B cell (primary cell): ENCODE measurements at regions not wholly inside any gene's neighbourhood (a gene's known extent, or its start where the extent isn't known, plus 50 kb on each side); places are given as distances from the start of the nearest gene placed in this dataset.

Experiments used
- ATAC-seq: fragments of 200-7000 bp; cut with Tn5 transposase; one replicate; pipeline ENCODE4 v1.10.0; 2021; ENCODE audit warnings: low read depth, mild to moderate bottlenecking, moderate number of reproducible peaks, moderate library complexity
- CTCF ChIA-PET: fragments of 350-600 bp; sonication (Branson Sonifier 250); formaldehyde crosslinking; loops from one replicate; lab custom pipeline; 2021; ENCODE audit warnings: antibody characterized with exemption, inconsistent platforms; lab: Charles Lee
- POLR2A ChIA-PET: fragments of 350-600 bp; sonication (Branson Sonifier 250); formaldehyde crosslinking; loops from one replicate; lab custom pipeline; 2021; ENCODE audit warnings: antibody characterized with exemption; lab: Charles Lee
- DNase-seq: peaks from one replicate; pipeline ENCODE4 v3.0.0; 2013
- H2AFZ ChIP-seq: 2 replicates; pipeline ENCODE4 v1.6.1; 2012; ENCODE audit warnings: mild to moderate bottlenecking, low read depth, low read length; ENCODE audit not compliant: insufficient read depth, poor library complexity, severe bottlenecking
- H3K27ac ChIP-seq, 2 donors: 1 replicate in 1 of 2; 2 replicates in 1 of 2; pipeline ENCODE4 v1.5.1; 2012 to 2013; ENCODE audit warnings: low read length in 2 of 2, mild to moderate bottlenecking in 2 of 2, moderate library complexity in 1 of 2
- H3K27me3 ChIP-seq, 4 experiments: fragments of 200-600 bp in 1 of 4; sonication (generic) in 1 of 4; replicated peaks in 1 of 4; 1 replicate in 2 of 4; 2 replicates in 2 of 4; pipeline versions ENCODE4 v1.6.1 to v1.7.0; 2013 to 2016; ENCODE audit warnings: low read length in 3 of 4, mild to moderate bottlenecking in 2 of 4, mixed read lengths in 1 of 4, moderate library complexity in 1 of 4; ENCODE audit not compliant: insufficient read depth in 4 of 4, control insufficient read depth in 3 of 4; ENCODE audit errors: control extremely low read depth in 1 of 4
- H3K36me3 ChIP-seq, 2 experiments: replicated peaks in 1 of 2; 1 replicate in 1 of 2; 2 replicates in 1 of 2; pipeline versions ENCODE4 v1.6.1 to v1.7.1; 2013; ENCODE audit warnings: low read length in 1 of 2; ENCODE audit not compliant: insufficient read depth in 2 of 2, control insufficient read depth in 1 of 2; ENCODE audit errors: control extremely low read depth in 1 of 2, extremely low read depth in 1 of 2
- H3K4me1 ChIP-seq, 2 donors: fragments of 200-600 bp in 1 of 2; sonication (generic) in 1 of 2; 1 replicate in 1 of 2; 2 replicates in 1 of 2; pipeline versions ENCODE4 v1.5.1 to v1.6.1; 2013 to 2017; ENCODE audit warnings: low read length in 2 of 2; ENCODE audit not compliant: control insufficient read depth in 2 of 2, insufficient read depth in 2 of 2
- H3K4me2 ChIP-seq: replicated peaks from 2 replicates; pipeline ENCODE3; 2012; ENCODE audit warnings: mild to moderate bottlenecking, low read depth, low read length; ENCODE audit not compliant: poor library complexity, severe bottlenecking
- H3K4me3 ChIP-seq, 5 experiments: fragments of 200-600 bp in 1 of 5; sonication (generic) in 1 of 5; 1 replicate in 3 of 5; 2 replicates in 2 of 5; pipeline versions ENCODE4 v1.5.1 to v1.7.0; 2011 to 2016; ENCODE audit warnings: low read length in 4 of 5, mild to moderate bottlenecking in 4 of 5, low read depth in 2 of 5, control low read depth in 1 of 5, moderate library complexity in 1 of 5; ENCODE audit not compliant: insufficient read depth in 1 of 5; ENCODE audit errors: control extremely low read depth in 1 of 5, extremely low read depth in 1 of 5
- H3K79me2 ChIP-seq: fragments of 200-600 bp; sonication (generic); one replicate; pipeline ENCODE4 v1.6.0; 2016; ENCODE audit warnings: low read length; ENCODE audit not compliant: control insufficient read depth, insufficient read depth
- H3K9ac ChIP-seq: fragments of 200-600 bp; sonication (generic); 2 replicates; pipeline ENCODE4 v1.6.1; 2017; ENCODE audit warnings: mild to moderate bottlenecking, low read length, moderate library complexity
- H3K9me3 ChIP-seq, 3 donors: one replicate each; pipeline versions ENCODE4 v1.6.1 to v1.7.1; 2013; ENCODE audit warnings: low read length in 2 of 3; ENCODE audit not compliant: control insufficient read depth in 2 of 3, insufficient read depth in 1 of 3; ENCODE audit errors: control extremely low read depth in 1 of 3
- H4K20me1 ChIP-seq: 2 replicates; pipeline ENCODE4 v1.6.0; 2012; ENCODE audit warnings: mild to moderate bottlenecking, low read length; ENCODE audit not compliant: insufficient read depth, control insufficient read depth, poor library complexity, severe bottlenecking
- H3K27ac Mint-ChIP-seq: one replicate; pipeline ENCODE4 v1.8.0; 2021; ENCODE audit warnings: mixed read lengths
- H3K27me3 Mint-ChIP-seq: one replicate; pipeline ENCODE4 v1.8.0; 2021; ENCODE audit warnings: mixed read lengths
- H3K4me1 Mint-ChIP-seq: one replicate; pipeline ENCODE4 v1.8.0; 2021; ENCODE audit warnings: mixed read lengths
- H3K4me3 Mint-ChIP-seq: one replicate; pipeline ENCODE4 v1.8.0; 2021; ENCODE audit warnings: mixed read lengths
- H3K9me3 Mint-ChIP-seq: one replicate; pipeline ENCODE4 v1.8.0; 2022; ENCODE audit warnings: mixed read lengths; ENCODE audit not compliant: insufficient read depth
- EZH2 ChIP-seq: IDR thresholded peaks from 2 replicates; pipeline ENCODE4 v1.6.1; 2012; ENCODE audit warnings: borderline replicate concordance, low read depth, mild to moderate bottlenecking, moderate library complexity, low read length; ENCODE audit not compliant: insufficient read depth, poor library complexity, severe bottlenecking
- WGBS: methylation state at CpG from one replicate; pipeline ENCODE4 v1.1.5; 2013; ENCODE audit warnings: missing lambda C conversion rate; ENCODE audit not compliant: insufficient coverage; 5-methylcytosine and 5-hydroxymethylcytosine counted together
- intact Hi-C: fragments of 100-400 bp; cut with micrococcal nuclease; formaldehyde crosslinking; loops from one replicate; pipeline ENCODE4 v1.10.0; 2022
- TF ChIP-seq, protein P1 (sequence below): fragments of 200-600 bp; IDR thresholded peaks from one replicate; pipeline ENCODE4 v1.8.0; 2022; ENCODE audit warnings: antibody characterized with exemption, mild to moderate bottlenecking

DNA sequence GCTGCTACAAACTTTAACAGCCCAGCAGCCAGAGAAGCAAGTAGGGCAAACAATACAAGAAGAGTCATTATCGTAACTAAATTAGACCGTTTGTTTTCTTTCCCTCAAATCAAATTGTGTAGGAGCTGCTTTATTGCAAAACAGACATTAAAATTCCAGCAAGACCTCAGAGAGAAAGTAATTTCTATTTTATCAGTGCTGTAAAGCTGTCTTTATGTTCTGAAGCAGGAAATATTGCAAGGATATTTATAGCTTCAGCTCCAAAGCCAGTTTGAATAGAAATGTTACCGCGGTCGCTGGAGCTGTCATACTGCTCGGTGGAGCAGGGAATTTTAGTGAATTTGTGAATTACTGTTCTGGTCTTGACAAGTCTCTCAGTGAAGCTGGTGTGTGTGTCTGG, 503.8 kb upstream of the PLXNA2 start:
- intact Hi-C loops = no loop called here

DNA sequence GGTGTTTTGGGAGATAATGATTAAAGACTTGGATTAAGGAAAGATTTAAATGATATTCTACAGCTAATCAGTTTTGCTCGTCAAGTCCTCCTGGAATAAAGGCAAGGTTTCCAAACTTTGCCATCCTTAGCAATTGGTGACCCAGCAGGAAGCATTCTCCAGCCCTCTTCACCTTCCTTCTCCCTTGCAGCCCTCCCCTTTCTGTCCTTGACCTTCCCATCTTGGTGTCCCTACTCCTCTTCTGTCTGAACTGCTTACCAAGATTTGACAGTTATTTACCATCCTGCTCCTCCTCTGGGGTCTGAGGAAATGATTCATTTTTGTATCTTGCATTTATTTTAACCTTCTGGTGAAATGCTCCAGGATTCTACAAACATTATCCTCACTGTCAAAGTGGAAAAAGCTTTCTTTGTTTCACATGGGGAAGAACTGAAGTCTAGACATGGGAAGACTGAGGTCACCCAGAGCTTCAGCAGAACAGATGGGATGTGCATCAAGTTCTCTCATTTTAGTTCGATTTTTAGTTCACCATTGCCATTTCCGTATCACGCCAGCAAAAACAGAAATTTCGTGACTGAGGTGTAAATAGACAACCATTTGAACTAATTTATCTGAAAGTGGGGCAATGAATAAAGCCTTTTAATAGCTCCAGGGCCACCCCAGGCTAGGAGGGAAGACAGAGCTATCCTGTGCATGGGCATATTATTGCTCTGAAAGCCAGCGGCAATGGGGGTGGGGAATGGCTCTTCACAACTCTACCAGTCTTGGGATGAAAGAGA, 504.4 kb upstream of the PLXNA2 start:
- Histone ChIP-seq H2AFZ (no peak overlapping the region), H3K79me2 (no peaks in the 10 kb centered on the region), H3K4me1 (no peaks in the 10 kb centered on the region), H3K4me2 (no peak overlapping the region), H4K20me1 (no peaks in the 10 kb centered on the region), H3K4me3 (no peak overlapping the region), H3K27me3 (no peaks in the 10 kb centered on the region), H3K27ac (no peak overlapping the region), H3K36me3 (no peaks in the 10 kb centered on the region), H3K9ac (no peak overlapping the region), H3K9me3 (no peaks in the 10 kb centered on the region)
- ATAC-seq (no peak), DNase-seq (no peak)
- ChIA-PET POLR2A (no interaction called here), CTCF (no interaction called here)
- WGBS = 75% methylated on average over 2 of the region's 6 CpGs
- Mint-ChIP-seq H3K27me3 (no peaks in the 10 kb centered on the region), H3K9me3 (no peaks in the 10 kb centered on the region), H3K4me3 (no peak overlapping the region), H3K4me1 (no peaks in the 10 kb centered on the region), H3K27ac (no peak overlapping the region)
- no peak for TF ChIP-seq EZH2
- TF ChIP-seq, protein P1, sequence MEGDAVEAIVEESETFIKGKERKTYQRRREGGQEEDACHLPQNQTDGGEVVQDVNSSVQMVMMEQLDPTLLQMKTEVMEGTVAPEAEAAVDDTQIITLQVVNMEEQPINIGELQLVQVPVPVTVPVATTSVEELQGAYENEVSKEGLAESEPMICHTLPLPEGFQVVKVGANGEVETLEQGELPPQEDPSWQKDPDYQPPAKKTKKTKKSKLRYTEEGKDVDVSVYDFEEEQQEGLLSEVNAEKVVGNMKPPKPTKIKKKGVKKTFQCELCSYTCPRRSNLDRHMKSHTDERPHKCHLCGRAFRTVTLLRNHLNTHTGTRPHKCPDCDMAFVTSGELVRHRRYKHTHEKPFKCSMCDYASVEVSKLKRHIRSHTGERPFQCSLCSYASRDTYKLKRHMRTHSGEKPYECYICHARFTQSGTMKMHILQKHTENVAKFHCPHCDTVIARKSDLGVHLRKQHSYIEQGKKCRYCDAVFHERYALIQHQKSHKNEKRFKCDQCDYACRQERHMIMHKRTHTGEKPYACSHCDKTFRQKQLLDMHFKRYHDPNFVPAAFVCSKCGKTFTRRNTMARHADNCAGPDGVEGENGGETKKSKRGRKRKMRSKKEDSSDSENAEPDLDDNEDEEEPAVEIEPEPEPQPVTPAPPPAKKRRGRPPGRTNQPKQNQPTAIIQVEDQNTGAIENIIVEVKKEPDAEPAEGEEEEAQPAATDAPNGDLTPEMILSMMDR = no peak
- intact Hi-C loops = no loop called here

More for the DNA sequence above, 503.8 kb upstream of the PLXNA2 start:
- POLR2A ChIA-PET = no interaction called here
- Histone ChIP-seq H2AFZ (no peak overlapping the region), H4K20me1 (no peaks in the 10 kb centered on the region), H3K4me3 (no peak overlapping the region), H3K27me3 (no peaks in the 10 kb centered on the region), H3K79me2 (no peaks in the 10 kb centered on the region), H3K4me2 (no peak overlapping the region), H3K27ac (no peak overlapping the region), H3K9ac (no peak overlapping the region), H3K9me3 (no peaks in the 10 kb centered on the region), H3K4me1 (no peaks in the 10 kb centered on the region), H3K36me3 (no peaks in the 10 kb centered on the region)
- TF ChIP-seq, protein P1 = no peak
- TF ChIP-seq EZH2 = no peak
- Mint-ChIP-seq H3K27ac (no peak overlapping the region), H3K4me3 (no peak overlapping the region), H3K9me3 (no peaks in the 10 kb centered on the region), H3K4me1 (no peaks in the 10 kb centered on the region), H3K27me3 (no peaks in the 10 kb centered on the region)
- CTCF ChIA-PET = no interaction called here
- no peak for DNase-seq
- WGBS = 8% methylated on average over 5 of the region's 6 CpGs
- no peak for ATAC-seq
